HG03097 (cell line): ENCODE measurements at regions not wholly inside any gene's neighbourhood (a gene's known extent, or its start where the extent isn't known, plus 50 kb on each side); places are given as distances from the start of the nearest gene placed in this dataset.

Experiments used
- ATAC-seq: cut with Tn5 transposase; IDR thresholded peaks from one replicate; pipeline ENCODE4 v1.9.1; 2021; ENCODE audit not compliant: unreplicated experiment, low FRiP score

- no peak for ATAC-seq
These were observed 1981.1 kb upstream of the PCDH20 start for GRCh38 chr13:63396746-63397145.

GRCh38 chr13:63393112-63393511 lies 1977.5 kb upstream of the PCDH20 start:
- ATAC-seq, result no peak

GRCh38 chr13:63389756-63390155 lies 1974.1 kb upstream of the PCDH20 start:
- no peak for ATAC-seq

GRCh38 chr13:63381078-63381859 lies 1965.6 kb upstream of the PCDH20 start:
- no peak for ATAC-seq

- ATAC-seq, result no peak
These were observed 1962.3 kb upstream of the PCDH20 start for GRCh38 chr13:63377986-63378385.

- ATAC-seq, result no peak
These were observed 1954.5 kb upstream of the PCDH20 start for GRCh38 chr13:63370101-63370500.

- no peak for ATAC-seq
These were observed 1952.0 kb upstream of the PCDH20 start for GRCh38 chr13:63367522-63368198.

GRCh38 chr13:63364159-63364558 lies 1948.5 kb upstream of the PCDH20 start:
- ATAC-seq, result no peak

- ATAC-seq, result no peak
These were observed 1935.9 kb upstream of the PCDH20 start for GRCh38 chr13:63351533-63351932.

- no peak for ATAC-seq
These were observed 1935.4 kb upstream of the PCDH20 start for GRCh38 chr13:63351081-63351480.

GRCh38 chr13:63345835-63346234 lies 1930.2 kb upstream of the PCDH20 start:
- ATAC-seq, result no peak

GRCh38 chr13:63344711-63345110 lies 1929.1 kb upstream of the PCDH20 start:
- no peak for ATAC-seq

- ATAC-seq, result no peak
These were observed 1922.3 kb upstream of the PCDH20 start for GRCh38 chr13:63337921-63338320.

GRCh38 chr13:63337041-63337440 lies 1921.4 kb upstream of the PCDH20 start:
- ATAC-seq, result no peak

GRCh38 chr13:63336549-63336948 lies 1920.9 kb upstream of the PCDH20 start:
- no peak for ATAC-seq

- no peak for ATAC-seq
These were observed 1911.9 kb upstream of the PCDH20 start for GRCh38 chr13:63327584-63327983.

GRCh38 chr13:63323441-63323840 lies 1907.8 kb upstream of the PCDH20 start:
- ATAC-seq, result no peak

GRCh38 chr13:63311587-63311986 lies 1895.9 kb upstream of the PCDH20 start:
- no peak for ATAC-seq

GRCh38 chr13:63308549-63309165 lies 1893.0 kb upstream of the PCDH20 start:
- ATAC-seq, result no peak

- no peak for ATAC-seq
These were observed 1891.6 kb upstream of the PCDH20 start for GRCh38 chr13:63307228-63307627.

GRCh38 chr13:63305641-63306133 lies 1890.0 kb upstream of the PCDH20 start:
- ATAC-seq, result no peak

- no peak for ATAC-seq
These were observed 1888.8 kb upstream of the PCDH20 start for GRCh38 chr13:63304497-63304896.
